ENCODE measurements at regions not wholly inside any gene's neighbourhood (a gene's known extent, or its start where the extent isn't known, plus 50 kb on each side); places are given as distances from the start of the nearest gene placed in this dataset.

GRCh38 chr10:89963451-89964102 lies 262.2 kb downstream of the KIF20B start:
- H3K4me1 Mint-ChIP-seq = no peaks in the 10 kb centered on the region
- H3K27me3 Mint-ChIP-seq (ENCODE audit: low read depth) = no peaks in the 10 kb centered on the region; the same call in 1 of the 2 replicates
- H3K36me3 Mint-ChIP-seq = no peaks in the 10 kb centered on the region
- TF ChIP-seq GRHL2 (CRISPR knock-in tag; IDR thresholded peaks at IDR 0.05; ENCODE audit: insufficient replicate concordance, severe bottlenecking) (no peak), SMAD4 (CRISPR knock-in tag; IDR thresholded peaks at IDR 0.05) (no peak), ZNF317 (CRISPR knock-in tag; IDR thresholded peaks at IDR 0.05; ENCODE audit: borderline replicate concordance, low read depth) (no peak), RELA (CRISPR knock-in tag; IDR thresholded peaks at IDR 0.05; ENCODE audit: borderline replicate concordance) (no peak), NFYB (CRISPR knock-in tag; conservative IDR thresholded peaks at IDR 0.05; ENCODE audit: low read depth) (no peak), ZNF512 (CRISPR knock-in tag; IDR thresholded peaks at IDR 0.05; ENCODE audit: borderline replicate concordance) (no peak), ZBTB21 (CRISPR knock-in tag; IDR thresholded peaks at IDR 0.05; ENCODE audit: borderline replicate concordance) (no peak), NR1H2 (CRISPR knock-in tag; IDR thresholded peaks at IDR 0.05) (no peak), MLX (CRISPR knock-in tag; IDR thresholded peaks at IDR 0.05) (no peak), PREB (CRISPR knock-in tag; IDR thresholded peaks at IDR 0.05; ENCODE audit: borderline replicate concordance) (no peak), TEAD1 (CRISPR knock-in tag; IDR thresholded peaks at IDR 0.05) (no peak), ZNF425 (CRISPR knock-in tag; conservative IDR thresholded peaks at IDR 0.05) (no peak), ZSCAN18 (CRISPR knock-in tag; IDR thresholded peaks at IDR 0.05) (no peak), ZNF423 (CRISPR knock-in tag; IDR thresholded peaks at IDR 0.05) (no peak), PRDM15 (CRISPR knock-in tag; IDR thresholded peaks at IDR 0.05) (no peak), SOX15 (CRISPR knock-in tag; IDR thresholded peaks at IDR 0.05) (no peak), ZNF671 (CRISPR knock-in tag; IDR thresholded peaks at IDR 0.05) (no peak)
- no peak for ATAC-seq
- no peak overlapping the region for H3K27ac Mint-ChIP-seq
- H3K9me3 Mint-ChIP-seq = peaks cover 12% of the 10 kb centered on the region; the same call in 1 of the 2 replicates
- no peak for DNase-seq (ENCODE audit: low spot score)
- POLR2A ChIA-PET = no interaction called here
- no peak overlapping the region for H3K4me3 Mint-ChIP-seq
- CTCF ChIA-PET = no interaction called here

Data from WTC11 (cell line).